ENCODE measurements at regions not wholly inside any gene's neighbourhood (a gene's known extent, or its start where the extent isn't known, plus 50 kb on each side); places are given as distances from the start of the nearest gene placed in this dataset.

- ChIA-PET POLR2A (no interaction called here), CTCF (interaction anchor here (0.7 to 1.1 kb wide), 2 partner anchors 11 to 40 kb away, joined by 3 read pairs; no protein-coding TSS in a partner anchor)
- Mint-ChIP-seq H3K27me3 (no peaks in the 10 kb centered on the region), H3K27ac (no peak overlapping the region), H3K9me3 (peaks cover 5 to 21% (median 19%) of the 10 kb centered on the region in 3 donors), H3K4me3 (no peak overlapping the region), H3K4me1 (no peaks in the 10 kb centered on the region), H3K36me3 (peaks cover 9% of the 10 kb centered on the region)
- ATAC-seq (replicated peaks in 1 of 4) (no peak), DNase-seq (no peak)
- Histone ChIP-seq H3K36me3 (ENCODE audit: control insufficient read depth in 2 of 2, extremely low read depth in 1 of 2, insufficient read depth in 1 of 2, low read length in 1 of 2) (no peaks in the 10 kb centered on the region), H3K4me1 (ENCODE audit: control insufficient read depth in 1 of 2, extremely low read depth in 1 of 2, insufficient read depth in 2 of 2, low read length in 2 of 2) (no peaks in the 10 kb centered on the region), H3K27me3 (replicated peaks in 1 of 2; ENCODE audit: control insufficient read depth in 2 of 2, extremely low read depth in 1 of 2, insufficient read depth in 2 of 2, low read length in 1 of 2) (no peaks in the 10 kb centered on the region), H3K27ac (ENCODE audit: low read length) (no peak overlapping the region), H3K9me3 (no peaks in the 10 kb centered on the region), H3K4me3 (ENCODE audit: control insufficient read depth in 1 of 2, extremely low read depth in 1 of 2, low read length in 1 of 2) (no peak overlapping the region)
- WGBS (ENCODE audit: insufficient coverage) = no CpG with 5 or more reads among the region's 2 CpGs
Observed at GRCh38 chr11:22984045-22984444, 123.8 kb upstream of the CCDC179 start.

- ATAC-seq (replicated peaks in 1 of 4) = no peak
- Mint-ChIP-seq H3K4me3 (no peak overlapping the region), H3K36me3 (peaks cover 12% of the 10 kb centered on the region), H3K4me1 (no peaks in the 10 kb centered on the region), H3K9me3 (peaks cover 16 to 38% (median 23%) of the 10 kb centered on the region in 3 donors), H3K27me3 (no peaks in the 10 kb centered on the region), H3K27ac (no peak overlapping the region)
- Histone ChIP-seq H3K9me3 (no peaks in the 10 kb centered on the region), H3K27me3 (replicated peaks in 1 of 2; ENCODE audit: control insufficient read depth in 2 of 2, extremely low read depth in 1 of 2, insufficient read depth in 2 of 2, low read length in 1 of 2) (no peaks in the 10 kb centered on the region), H3K27ac (ENCODE audit: low read length) (no peak overlapping the region), H3K4me1 (ENCODE audit: control insufficient read depth in 1 of 2, extremely low read depth in 1 of 2, insufficient read depth in 2 of 2, low read length in 2 of 2) (no peaks in the 10 kb centered on the region), H3K4me3 (ENCODE audit: control insufficient read depth in 1 of 2, extremely low read depth in 1 of 2, low read length in 1 of 2) (no peak overlapping the region), H3K36me3 (ENCODE audit: control insufficient read depth in 2 of 2, extremely low read depth in 1 of 2, insufficient read depth in 1 of 2, low read length in 1 of 2) (no peaks in the 10 kb centered on the region)
- WGBS (ENCODE audit: insufficient coverage) = no CpG with 5 or more reads among the region's 1 CpG
- POLR2A ChIA-PET = no interaction called here
- CTCF ChIA-PET = no interaction called here
- no peak for DNase-seq
Observed at GRCh38 chr11:22989371-22989770, 129.1 kb upstream of the CCDC179 start.

DNA sequence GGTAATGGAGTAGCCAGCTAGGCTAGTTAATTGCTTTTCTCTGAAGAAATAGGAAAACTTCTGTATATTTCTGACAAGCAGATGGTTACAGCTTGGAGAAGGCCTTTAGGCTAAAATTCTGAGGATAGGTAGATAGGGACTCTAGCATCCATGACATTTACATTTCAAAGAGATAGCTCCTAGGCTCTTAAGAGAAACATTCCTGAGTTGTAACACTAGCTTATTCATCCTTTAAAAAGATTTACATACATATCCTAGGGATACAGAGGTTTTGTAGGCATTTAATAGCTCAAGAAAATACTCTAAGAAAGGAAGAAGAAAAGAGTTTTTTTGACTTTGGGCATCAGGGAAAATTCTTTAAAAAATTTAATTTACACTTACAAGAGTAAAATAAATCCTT is 130.9 kb upstream of the CCDC179 start:
- Mint-ChIP-seq H3K27me3 (no peaks in the 10 kb centered on the region), H3K36me3 (peaks cover 14% of the 10 kb centered on the region), H3K4me3 (no peak overlapping the region), H3K27ac (no peak overlapping the region), H3K9me3 (peaks cover 23 to 48% (median 27%) of the 10 kb centered on the region in 3 donors), H3K4me1 (no peaks in the 10 kb centered on the region)
- POLR2A ChIA-PET = no interaction called here
- H3K27me3 ChIP-seq (replicated peaks in 1 of 2; ENCODE audit: control insufficient read depth in 2 of 2, extremely low read depth in 1 of 2, insufficient read depth in 2 of 2, low read length in 1 of 2) = no peaks in the 10 kb centered on the region
- peaks cover 2% of the 10 kb centered on the region for H3K9me3 ChIP-seq
- H3K4me3 ChIP-seq (ENCODE audit: control insufficient read depth in 1 of 2, extremely low read depth in 1 of 2, low read length in 1 of 2) = no peak overlapping the region
- no peak for DNase-seq
- no peaks in the 10 kb centered on the region for H3K36me3 ChIP-seq (ENCODE audit: control insufficient read depth in 2 of 2, extremely low read depth in 1 of 2, insufficient read depth in 1 of 2, low read length in 1 of 2)
- CTCF ChIA-PET = interaction anchor here in 1 of 2 donors (0.6 kb wide), 1 partner anchor 13 kb away, joined by 6 read pairs; no protein-coding TSS in a partner anchor
- no peak overlapping the region for H3K27ac ChIP-seq (ENCODE audit: low read length)
- no peak for ATAC-seq (replicated peaks in 1 of 4)
- H3K4me1 ChIP-seq (ENCODE audit: control insufficient read depth in 1 of 2, extremely low read depth in 1 of 2, insufficient read depth in 2 of 2, low read length in 2 of 2) = no peaks in the 10 kb centered on the region

GRCh38 chr11:23006730-23007129 is 146.5 kb upstream of the CCDC179 start:
- no peak overlapping the region for H3K4me3 ChIP-seq (ENCODE audit: control insufficient read depth in 1 of 2, extremely low read depth in 1 of 2, low read length in 1 of 2)
- no peaks in the 10 kb centered on the region for H3K4me1 Mint-ChIP-seq
- no peak overlapping the region for H3K27ac ChIP-seq (ENCODE audit: low read length)
- no peaks in the 10 kb centered on the region for H3K36me3 ChIP-seq (ENCODE audit: control insufficient read depth in 2 of 2, extremely low read depth in 1 of 2, insufficient read depth in 1 of 2, low read length in 1 of 2)
- no peak for DNase-seq
- no peaks in the 10 kb centered on the region for H3K27me3 Mint-ChIP-seq
- WGBS (ENCODE audit: insufficient coverage) = no CpG with 5 or more reads among the region's 4 CpGs
- ChIA-PET POLR2A (no interaction called here), CTCF (no interaction called here)
- no peak overlapping the region for H3K4me3 Mint-ChIP-seq
- H3K9me3 ChIP-seq = peaks cover 3% of the 10 kb centered on the region
- H3K27me3 ChIP-seq (replicated peaks in 1 of 2; ENCODE audit: control insufficient read depth in 2 of 2, extremely low read depth in 1 of 2, insufficient read depth in 2 of 2, low read length in 1 of 2) = no peaks in the 10 kb centered on the region
- H3K36me3 Mint-ChIP-seq = peaks cover 21% of the 10 kb centered on the region
- ATAC-seq (replicated peaks in 1 of 4) = no peak
- peaks cover 7 to 21% (median 19%) of the 10 kb centered on the region in 3 donors for H3K9me3 Mint-ChIP-seq
- H3K4me1 ChIP-seq (ENCODE audit: control insufficient read depth in 1 of 2, extremely low read depth in 1 of 2, insufficient read depth in 2 of 2, low read length in 2 of 2) = no peaks in the 10 kb centered on the region
- no peak overlapping the region for H3K27ac Mint-ChIP-seq

DNA sequence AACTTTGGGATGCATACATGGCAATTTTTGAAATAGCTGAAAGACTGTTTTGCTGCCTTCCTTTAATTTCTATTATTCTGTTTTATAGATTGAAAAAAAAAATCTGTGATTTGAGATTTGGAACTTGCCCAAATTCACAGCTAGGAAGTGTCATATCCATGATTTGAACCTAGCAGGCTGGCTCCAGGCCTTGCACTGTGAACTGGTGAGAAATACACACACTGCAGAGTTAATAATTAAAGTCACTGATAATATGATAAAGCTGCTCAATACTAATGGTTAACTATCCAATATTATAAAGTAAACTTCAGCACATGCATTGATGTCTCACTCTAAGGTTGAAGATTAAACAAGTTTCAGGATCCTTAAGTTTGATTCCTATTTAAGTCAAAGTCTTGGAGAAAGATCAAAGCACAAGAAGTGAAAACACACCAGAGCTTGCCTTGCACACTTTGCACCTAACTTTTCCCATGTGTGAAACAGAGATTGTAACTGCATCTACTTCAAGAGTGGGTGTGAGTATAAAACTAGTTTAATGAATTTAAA is 150.6 kb upstream of the CCDC179 start:
- Histone ChIP-seq H3K4me3 (ENCODE audit: control insufficient read depth in 1 of 2, extremely low read depth in 1 of 2, low read length in 1 of 2) (no peak overlapping the region), H3K36me3 (ENCODE audit: control insufficient read depth in 2 of 2, extremely low read depth in 1 of 2, insufficient read depth in 1 of 2, low read length in 1 of 2) (no peaks in the 10 kb centered on the region), H3K4me1 (ENCODE audit: control insufficient read depth in 1 of 2, extremely low read depth in 1 of 2, insufficient read depth in 2 of 2, low read length in 2 of 2) (no peaks in the 10 kb centered on the region), H3K27ac (ENCODE audit: low read length) (no peak overlapping the region), H3K27me3 (replicated peaks in 1 of 2; ENCODE audit: control insufficient read depth in 2 of 2, extremely low read depth in 1 of 2, insufficient read depth in 2 of 2, low read length in 1 of 2) (no peaks in the 10 kb centered on the region), H3K9me3 (no peaks in the 10 kb centered on the region)
- Mint-ChIP-seq H3K27me3 (no peaks in the 10 kb centered on the region), H3K9me3 (peaks cover 0 to 7% (median 5%) of the 10 kb centered on the region in 3 donors), H3K4me3 (no peak overlapping the region), H3K4me1 (no peaks in the 10 kb centered on the region), H3K27ac (no peak overlapping the region), H3K36me3 (peaks cover 3% of the 10 kb centered on the region)
- ATAC-seq (replicated peaks in 1 of 4) (no peak), DNase-seq (no peak)
- CTCF ChIA-PET = interaction anchor here in 1 of 2 donors (0.7 kb wide), 1 partner anchor 317 kb away, joined by 3 read pairs; no protein-coding TSS in a partner anchor
- POLR2A ChIA-PET = no interaction called here

GRCh38 chr11:23012930-23013329 is 152.7 kb upstream of the CCDC179 start:
- no peak for DNase-seq
- Mint-ChIP-seq H3K27me3 (no peaks in the 10 kb centered on the region), H3K4me3 (no peak overlapping the region), H3K4me1 (no peaks in the 10 kb centered on the region), H3K27ac (no peak overlapping the region), H3K9me3 (peaks cover 0 to 7% (median 3%) of the 10 kb centered on the region in 3 donors), H3K36me3 (peaks cover 2% of the 10 kb centered on the region)
- no peaks in the 10 kb centered on the region for H3K36me3 ChIP-seq (ENCODE audit: control insufficient read depth in 2 of 2, extremely low read depth in 1 of 2, insufficient read depth in 1 of 2, low read length in 1 of 2)
- H3K27me3 ChIP-seq (replicated peaks in 1 of 2; ENCODE audit: control insufficient read depth in 2 of 2, extremely low read depth in 1 of 2, insufficient read depth in 2 of 2, low read length in 1 of 2) = no peaks in the 10 kb centered on the region
- WGBS (ENCODE audit: insufficient coverage) = no CpG with 5 or more reads among the region's 2 CpGs
- no peak overlapping the region for H3K27ac ChIP-seq (ENCODE audit: low read length)
- H3K4me3 ChIP-seq (ENCODE audit: control insufficient read depth in 1 of 2, extremely low read depth in 1 of 2, low read length in 1 of 2) = no peak overlapping the region
- no peaks in the 10 kb centered on the region for H3K4me1 ChIP-seq (ENCODE audit: control insufficient read depth in 1 of 2, extremely low read depth in 1 of 2, insufficient read depth in 2 of 2, low read length in 2 of 2)
- ChIA-PET CTCF (no interaction called here), POLR2A (interaction anchor here in 1 of 2 donors (0.6 kb wide), 1 partner anchor 22 kb away, joined by 3 read pairs; no protein-coding TSS in a partner anchor)
- H3K9me3 ChIP-seq = no peaks in the 10 kb centered on the region
- no peak for ATAC-seq (replicated peaks in 1 of 4)

DNA sequence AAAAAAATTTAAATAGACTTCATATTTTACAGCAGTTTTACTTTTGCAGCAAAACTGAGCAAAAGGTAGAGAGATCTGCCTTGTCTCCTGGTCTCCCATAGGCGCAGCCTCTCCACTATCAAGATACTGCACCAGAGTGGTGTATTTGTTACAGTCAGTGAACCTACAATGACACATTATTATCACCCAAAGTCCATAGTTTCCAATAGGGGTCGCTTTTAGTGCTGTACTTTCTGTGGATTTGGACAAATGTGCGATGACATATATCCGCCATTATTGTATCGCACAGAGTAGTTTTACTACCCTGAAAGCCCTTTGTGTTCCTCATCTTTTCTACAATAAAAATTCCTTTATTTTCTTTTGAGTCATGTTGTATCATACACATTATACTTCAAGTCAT is 153.2 kb upstream of the CCDC179 start:
- H3K27me3 Mint-ChIP-seq = no peaks in the 10 kb centered on the region

More for the DNA sequence above, 153.2 kb upstream of the CCDC179 start:
- H3K27me3 ChIP-seq (replicated peaks in 1 of 2; ENCODE audit: control insufficient read depth in 2 of 2, extremely low read depth in 1 of 2, insufficient read depth in 2 of 2, low read length in 1 of 2) = no peaks in the 10 kb centered on the region
- H3K9me3 ChIP-seq = no peaks in the 10 kb centered on the region
- no peaks in the 10 kb centered on the region for H3K4me1 ChIP-seq (ENCODE audit: control insufficient read depth in 1 of 2, extremely low read depth in 1 of 2, insufficient read depth in 2 of 2, low read length in 2 of 2)
- ATAC-seq (replicated peaks in 1 of 4) = no peak
- H3K27ac ChIP-seq (ENCODE audit: low read length) = no peak overlapping the region
- Mint-ChIP-seq H3K27ac (no peak overlapping the region), H3K4me3 (no peak overlapping the region), H3K9me3 (peaks cover 0 to 4% (median under 1%) of the 10 kb centered on the region in 3 donors), H3K4me1 (no peaks in the 10 kb centered on the region), H3K36me3 (no peaks in the 10 kb centered on the region)
- no CpG with 5 or more reads among the region's 5 CpGs for WGBS (ENCODE audit: insufficient coverage)
- DNase-seq = no peak
- CTCF ChIA-PET = no interaction called here
- H3K36me3 ChIP-seq (ENCODE audit: control insufficient read depth in 2 of 2, extremely low read depth in 1 of 2, insufficient read depth in 1 of 2, low read length in 1 of 2) = no peaks in the 10 kb centered on the region
- H3K4me3 ChIP-seq (ENCODE audit: control insufficient read depth in 1 of 2, extremely low read depth in 1 of 2, low read length in 1 of 2) = no peak overlapping the region
- POLR2A ChIA-PET = interaction anchor here in 1 of 2 donors (0.6 kb wide), 1 partner anchor 21 kb away, joined by 3 read pairs; no protein-coding TSS in a partner anchor
